ENCODE measurements at regions not wholly inside any gene's neighbourhood (a gene's known extent, or its start where the extent isn't known, plus 50 kb on each side); places are given as distances from the start of the nearest gene placed in this dataset.

DNA sequence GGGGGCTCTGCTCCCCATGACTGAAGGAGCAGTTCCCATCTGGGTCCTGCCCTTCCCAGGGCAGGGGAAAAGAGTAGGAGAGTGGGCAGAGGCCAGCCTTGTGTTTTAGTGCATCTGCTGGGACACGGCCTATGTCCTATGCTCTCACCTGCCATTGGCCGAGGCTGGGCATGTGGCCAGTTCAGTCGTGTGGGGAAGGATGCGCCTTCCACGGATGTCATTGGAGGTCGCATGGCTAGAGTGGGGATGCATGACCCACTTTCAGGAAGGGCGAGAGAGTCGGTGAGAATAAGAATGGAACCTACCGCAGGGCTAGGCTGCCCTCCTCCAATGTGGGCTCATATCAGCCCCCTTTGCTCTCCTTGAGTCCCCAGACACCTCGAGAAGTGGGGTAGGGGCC is 70.9 kb upstream of the HAAO start:
- TF ChIP-seq EZH2 (IDR thresholded peaks at IDR 0.05; ENCODE audit: insufficient read depth, poor library complexity, severe bottlenecking), result no peak
- TF ChIP-seq EZH2phosphoT487 (IDR thresholded peaks at IDR 0.05; ENCODE audit: insufficient read depth, low read depth), result no peak
